ENCODE measurements at regions not wholly inside any gene's neighbourhood (a gene's known extent, or its start where the extent isn't known, plus 50 kb on each side); places are given as distances from the start of the nearest gene placed in this dataset.

DNA sequence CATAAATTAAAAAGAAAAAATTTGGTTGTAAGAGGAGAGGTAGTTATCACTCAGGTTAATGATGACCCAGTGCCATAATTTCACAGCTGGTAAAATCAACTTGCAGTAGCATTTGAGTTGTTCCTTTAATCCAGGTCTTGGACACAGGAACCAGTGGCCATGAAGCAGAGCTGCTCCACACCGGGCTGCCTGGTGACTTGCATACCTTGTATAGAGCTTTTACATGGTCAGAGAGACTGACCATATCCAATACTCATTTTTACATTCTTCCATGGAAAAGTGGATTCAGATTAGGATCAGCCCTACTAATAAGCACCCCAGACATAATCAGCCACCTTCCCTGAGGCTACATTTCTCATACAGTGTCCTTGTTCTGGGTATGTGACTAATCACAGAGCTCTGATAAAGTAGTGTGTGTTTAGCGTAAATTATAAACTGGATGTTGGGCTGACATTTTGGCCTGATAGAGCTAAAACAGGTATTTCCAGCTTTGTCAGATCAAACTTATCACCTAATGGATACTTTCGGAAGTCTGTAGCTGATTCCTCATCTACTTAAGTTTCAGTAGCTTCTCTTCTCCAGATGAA, 77.0 kb upstream of the ZSWIM6 start:
- TF ChIP-seq, protein P1, sequence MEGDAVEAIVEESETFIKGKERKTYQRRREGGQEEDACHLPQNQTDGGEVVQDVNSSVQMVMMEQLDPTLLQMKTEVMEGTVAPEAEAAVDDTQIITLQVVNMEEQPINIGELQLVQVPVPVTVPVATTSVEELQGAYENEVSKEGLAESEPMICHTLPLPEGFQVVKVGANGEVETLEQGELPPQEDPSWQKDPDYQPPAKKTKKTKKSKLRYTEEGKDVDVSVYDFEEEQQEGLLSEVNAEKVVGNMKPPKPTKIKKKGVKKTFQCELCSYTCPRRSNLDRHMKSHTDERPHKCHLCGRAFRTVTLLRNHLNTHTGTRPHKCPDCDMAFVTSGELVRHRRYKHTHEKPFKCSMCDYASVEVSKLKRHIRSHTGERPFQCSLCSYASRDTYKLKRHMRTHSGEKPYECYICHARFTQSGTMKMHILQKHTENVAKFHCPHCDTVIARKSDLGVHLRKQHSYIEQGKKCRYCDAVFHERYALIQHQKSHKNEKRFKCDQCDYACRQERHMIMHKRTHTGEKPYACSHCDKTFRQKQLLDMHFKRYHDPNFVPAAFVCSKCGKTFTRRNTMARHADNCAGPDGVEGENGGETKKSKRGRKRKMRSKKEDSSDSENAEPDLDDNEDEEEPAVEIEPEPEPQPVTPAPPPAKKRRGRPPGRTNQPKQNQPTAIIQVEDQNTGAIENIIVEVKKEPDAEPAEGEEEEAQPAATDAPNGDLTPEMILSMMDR (conservative IDR thresholded peaks at IDR 0.05; ENCODE audit: low read depth, low read length), result no peak
- TF ChIP-seq EZH2phosphoT487 (IDR thresholded peaks at IDR 0.05; ENCODE audit: borderline replicate concordance, low read length), result no peak
